ENCODE measurements at regions not wholly inside any gene's neighbourhood (a gene's known extent, or its start where the extent isn't known, plus 50 kb on each side); places are given as distances from the start of the nearest gene placed in this dataset.

- no peak for TF ChIP-seq CTCF (IDR thresholded peaks at IDR 0.05)
- TF ChIP-seq POLR2A (IDR thresholded peaks at IDR 0.05): no peak
Measured at GRCh38 chr3:107870096-107870495, 220.7 kb downstream of the CD47 start.
